MCF 10A (cell line): ENCODE measurements at regions not wholly inside any gene's neighbourhood (a gene's known extent, or its start where the extent isn't known, plus 50 kb on each side); places are given as distances from the start of the nearest gene placed in this dataset.

ENCODE experiments used
- BruUV-seq: library from RNA; stranded (reverse); fragments of 400-500 nt; replicated peaks from 2 replicates; lab custom pipeline; 2021; lab: Mats Ljungman, UMichigan
- CTCF ChIA-PET: fragments of 300-600 bp; sonication (Branson Sonifier 250); formaldehyde crosslinking; extraction: SDS; loops from one replicate; lab custom pipeline; 2021; ENCODE audit warnings: antibody characterized with exemption, inconsistent platforms; lab: Yijun Ruan, JAX
- POLR2A ChIA-PET: fragments of 300-600, 350-650 bp; sonication (Branson Sonifier 250); formaldehyde crosslinking; extraction: SDS; loops from one replicate; lab custom pipeline; 2020; ENCODE audit warnings: antibody characterized with exemption, inconsistent platforms; lab: Yijun Ruan, JAX
- DNase-seq: peaks from one replicate; pipeline ENCODE4 v3.0.0-alpha.2; 2018; ENCODE audit not compliant: unreplicated experiment
- H3K27ac Mint-ChIP-seq: one replicate; pipeline ENCODE4 v1.8.0; 2022; ENCODE audit warnings: mild to moderate bottlenecking, low read depth, mixed read lengths; ENCODE audit not compliant: unreplicated experiment
- H3K27me3 Mint-ChIP-seq: one replicate; pipeline ENCODE4 v1.8.0; 2022; ENCODE audit warnings: mixed read lengths; ENCODE audit not compliant: insufficient read depth, unreplicated experiment
- H3K36me3 Mint-ChIP-seq: one replicate; pipeline ENCODE4 v1.8.0; 2022; ENCODE audit warnings: mild to moderate bottlenecking, moderate library complexity, mixed read lengths; ENCODE audit not compliant: insufficient read depth, unreplicated experiment
- H3K4me1 Mint-ChIP-seq: one replicate; pipeline ENCODE4 v1.8.0; 2022; ENCODE audit warnings: mixed read lengths; ENCODE audit not compliant: insufficient read depth, unreplicated experiment
- H3K4me3 Mint-ChIP-seq: one replicate; pipeline ENCODE4 v1.8.0; 2022; ENCODE audit warnings: mild to moderate bottlenecking, moderate library complexity, mixed read lengths; ENCODE audit not compliant: unreplicated experiment
- H3K9me3 Mint-ChIP-seq: one replicate; pipeline ENCODE4 v1.8.0; 2022; ENCODE audit warnings: mixed read lengths; ENCODE audit not compliant: unreplicated experiment
- intact Hi-C: fragments of 100-400 bp; cut with micrococcal nuclease; formaldehyde crosslinking; loops from 2 replicates; pipeline ENCODE4 v1.14.1; 2022
- TF ChIP-seq, protein P1 (sequence below): fragments of 200-600 bp; IDR thresholded peaks from one replicate; pipeline ENCODE4 v1.8.0; 2022; ENCODE audit warnings: antibody characterized with exemption, mild to moderate bottlenecking; ENCODE audit not compliant: unreplicated experiment

DNA sequence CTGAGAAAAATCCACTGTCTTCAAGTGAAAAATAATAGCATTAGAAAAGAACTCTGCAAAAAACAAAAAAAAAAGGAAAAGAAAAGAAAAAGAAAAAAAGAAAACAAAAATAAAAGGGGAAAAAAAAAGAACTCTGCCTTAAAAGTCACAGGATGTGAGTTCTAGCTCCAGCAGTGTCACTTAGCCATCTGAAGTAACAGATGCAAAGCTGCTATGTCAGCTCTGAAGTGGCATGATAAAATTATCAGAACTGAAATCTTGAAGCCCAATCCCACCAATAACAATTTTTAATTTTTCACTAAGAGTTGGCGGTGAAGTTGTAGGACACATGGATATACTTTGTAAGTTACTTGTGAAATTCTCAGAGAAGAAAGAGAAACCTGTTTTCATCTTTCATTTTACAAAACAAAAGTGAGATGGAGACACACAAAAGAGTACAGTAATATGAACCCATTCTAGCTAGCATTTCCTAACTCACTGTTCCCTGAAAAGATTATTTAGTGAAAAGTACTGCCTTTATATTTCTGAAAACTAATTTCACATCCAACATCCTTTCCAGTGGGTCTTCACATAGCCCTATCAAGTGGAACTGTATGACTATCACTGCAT is 103.5 kb downstream of the ELAPOR2 start:
- ChIA-PET POLR2A (interaction anchor here (0.6 kb wide), 1 partner anchor 8 kb away, joined by 4 read pairs; no protein-coding TSS in a partner anchor), CTCF (interaction anchor here (0.5 to 0.9 kb wide), 4 partner anchors 9 to 192 kb away, joined by 3 to 5 read pairs (median 4); no protein-coding TSS in a partner anchor)
- TF ChIP-seq, protein P1, sequence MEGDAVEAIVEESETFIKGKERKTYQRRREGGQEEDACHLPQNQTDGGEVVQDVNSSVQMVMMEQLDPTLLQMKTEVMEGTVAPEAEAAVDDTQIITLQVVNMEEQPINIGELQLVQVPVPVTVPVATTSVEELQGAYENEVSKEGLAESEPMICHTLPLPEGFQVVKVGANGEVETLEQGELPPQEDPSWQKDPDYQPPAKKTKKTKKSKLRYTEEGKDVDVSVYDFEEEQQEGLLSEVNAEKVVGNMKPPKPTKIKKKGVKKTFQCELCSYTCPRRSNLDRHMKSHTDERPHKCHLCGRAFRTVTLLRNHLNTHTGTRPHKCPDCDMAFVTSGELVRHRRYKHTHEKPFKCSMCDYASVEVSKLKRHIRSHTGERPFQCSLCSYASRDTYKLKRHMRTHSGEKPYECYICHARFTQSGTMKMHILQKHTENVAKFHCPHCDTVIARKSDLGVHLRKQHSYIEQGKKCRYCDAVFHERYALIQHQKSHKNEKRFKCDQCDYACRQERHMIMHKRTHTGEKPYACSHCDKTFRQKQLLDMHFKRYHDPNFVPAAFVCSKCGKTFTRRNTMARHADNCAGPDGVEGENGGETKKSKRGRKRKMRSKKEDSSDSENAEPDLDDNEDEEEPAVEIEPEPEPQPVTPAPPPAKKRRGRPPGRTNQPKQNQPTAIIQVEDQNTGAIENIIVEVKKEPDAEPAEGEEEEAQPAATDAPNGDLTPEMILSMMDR, result no peak
- no peak overlapping the region for H3K27ac Mint-ChIP-seq
- peaks cover 14% of the 10 kb centered on the region for H3K27me3 Mint-ChIP-seq
- BruUV-seq, result no TSS peak
- no peak overlapping the region for H3K4me3 Mint-ChIP-seq
- intact Hi-C loops, result no loop called here
- no peaks in the 10 kb centered on the region for H3K9me3 Mint-ChIP-seq
- peaks cover 6% of the 10 kb centered on the region for H3K36me3 Mint-ChIP-seq
- no peaks in the 10 kb centered on the region for H3K4me1 Mint-ChIP-seq
- no peak for DNase-seq

DNA sequence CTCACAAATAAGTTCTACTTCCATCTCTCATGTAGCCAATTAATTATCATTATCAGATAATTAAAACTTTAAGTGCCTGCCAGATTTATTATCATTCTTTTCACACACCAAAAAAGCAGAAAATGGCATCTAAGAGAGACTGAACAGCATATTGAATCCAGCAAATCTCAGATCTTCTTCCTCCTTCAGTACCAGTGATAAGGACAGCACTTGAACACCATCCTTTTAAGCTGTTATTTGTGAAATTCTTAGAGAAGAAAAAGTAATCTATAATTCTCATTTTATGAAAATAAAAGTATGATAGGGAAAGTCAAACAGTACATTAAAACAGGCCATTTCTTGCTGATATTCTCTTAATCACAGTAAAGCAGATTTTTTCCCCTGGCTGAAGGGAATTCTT is 104.5 kb downstream of the ELAPOR2 start:
- H3K9me3 Mint-ChIP-seq, result no peaks in the 10 kb centered on the region
- H3K27ac Mint-ChIP-seq, result no peak overlapping the region
- ChIA-PET CTCF (no interaction called here), POLR2A (interaction anchor here (0.6 kb wide), 1 partner anchor 9 kb away, joined by 4 read pairs; no protein-coding TSS in a partner anchor)
- no peak for DNase-seq
- TF ChIP-seq, protein P1, result no peak
- no TSS peak for BruUV-seq
- H3K4me3 Mint-ChIP-seq, result no peak overlapping the region
- H3K36me3 Mint-ChIP-seq, result no peaks in the 10 kb centered on the region
- intact Hi-C loops, result no loop called here
- peaks cover 14% of the 10 kb centered on the region for H3K27me3 Mint-ChIP-seq
- H3K4me1 Mint-ChIP-seq, result no peaks in the 10 kb centered on the region

DNA sequence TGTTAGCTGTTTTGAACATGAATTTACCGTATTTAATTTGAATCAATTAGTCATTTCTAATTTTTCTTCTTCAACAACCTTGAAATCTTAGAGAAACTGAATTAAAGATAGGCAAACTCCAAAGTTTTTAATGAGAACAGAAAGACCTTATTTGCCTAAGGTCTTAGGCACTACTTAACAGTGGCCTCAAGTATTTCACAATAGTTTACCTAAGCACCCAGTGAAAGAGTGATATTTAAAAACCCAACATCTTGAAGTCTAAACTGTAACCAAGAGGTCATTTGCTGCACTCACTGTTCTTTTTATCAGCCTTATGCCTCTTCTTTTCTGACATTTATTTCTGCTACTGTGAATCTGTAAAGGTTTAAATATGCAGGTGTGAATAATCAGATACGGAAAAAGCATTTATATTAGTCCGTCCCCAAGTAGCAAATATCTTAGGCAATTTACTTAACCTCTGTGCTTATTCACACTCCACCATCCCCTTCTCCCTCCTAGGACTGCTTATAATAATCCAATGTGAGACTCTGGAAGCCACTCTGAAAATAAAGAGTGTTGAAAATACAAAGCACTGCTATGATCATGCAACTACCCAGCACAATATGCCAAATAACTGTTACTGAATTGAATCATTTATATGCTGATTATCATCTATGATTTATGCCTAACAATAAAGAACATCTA is 105.7 kb downstream of the ELAPOR2 start:
- CTCF ChIA-PET, result interaction anchor here (0.6 to 1.1 kb wide), 4 partner anchors 13 to 71 kb away, joined by 3 to 6 read pairs (median 3); no protein-coding TSS in a partner anchor

DNA sequence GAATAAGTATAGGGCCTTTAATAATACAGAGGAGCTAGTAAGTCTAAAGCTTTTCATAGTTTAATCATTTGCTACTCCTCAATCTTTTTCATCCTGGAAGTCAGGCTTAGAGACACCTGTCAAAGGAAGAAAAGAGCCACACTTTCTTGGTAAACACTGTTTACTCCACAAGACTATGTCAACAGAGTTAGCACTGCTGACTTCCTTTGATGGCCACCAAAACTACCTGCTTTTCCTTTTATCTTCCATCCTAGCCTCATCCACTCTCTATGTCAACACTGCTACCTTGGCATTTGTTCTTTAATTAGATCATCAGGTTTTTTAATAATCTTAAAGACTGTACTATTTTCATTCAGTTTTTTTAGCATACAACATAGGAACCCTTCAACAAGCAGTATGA is 106.2 kb downstream of the ELAPOR2 start:
- Mint-ChIP-seq H3K27ac (no peak overlapping the region), H3K36me3 (no peaks in the 10 kb centered on the region), H3K4me3 (no peak overlapping the region), H3K27me3 (peaks cover 14% of the 10 kb centered on the region), H3K4me1 (peaks cover 1% of the 10 kb centered on the region), H3K9me3 (no peaks in the 10 kb centered on the region)
- CTCF ChIA-PET, result interaction anchor here (0.6 to 1.1 kb wide), 4 partner anchors 13 to 71 kb away, joined by 3 to 6 read pairs (median 3); no protein-coding TSS in a partner anchor
- intact Hi-C loops, result no loop called here
- BruUV-seq, result no TSS peak
- TF ChIP-seq, protein P1, result no peak
- DNase-seq, result no peak
- POLR2A ChIA-PET, result interaction anchor here (0.6 kb wide), 1 partner anchor 47 kb away, joined by 3 read pairs; no protein-coding TSS in a partner anchor

More for the DNA sequence above, 105.7 kb downstream of the ELAPOR2 start:
- no TSS peak for BruUV-seq
- TF ChIP-seq, protein P1, result no peak
- intact Hi-C loops, result no loop called here
- Mint-ChIP-seq H3K27ac (peak overlapping the region; percentile 35), H3K27me3 (peaks cover 14% of the 10 kb centered on the region), H3K4me1 (no peaks in the 10 kb centered on the region), H3K9me3 (no peaks in the 10 kb centered on the region), H3K36me3 (no peaks in the 10 kb centered on the region), H3K4me3 (no peak overlapping the region)
- POLR2A ChIA-PET, result no interaction called here
- DNase-seq, result no peak
